ENCODE measurements at regions not wholly inside any gene's neighbourhood (a gene's known extent, or its start where the extent isn't known, plus 50 kb on each side); places are given as distances from the start of the nearest gene placed in this dataset.

GRCh38 chr6:82573254-82573972 lies 209.8 kb downstream of the TPBG start:
- no peak for TF ChIP-seq REST (IDR thresholded peaks at IDR 0.05; ENCODE audit: low read depth, low read length)
- no peak for TF ChIP-seq RFX5 (IDR thresholded peaks at IDR 0.05; ENCODE audit: low read length)
- TF ChIP-seq CTCF (IDR thresholded peaks at IDR 0.05): no peak
- no peak; the same call in none of the 2 replicates for TF ChIP-seq PBX3 (IDR thresholded peaks at IDR 0.05)
- TF ChIP-seq ELF1 (IDR thresholded peaks at IDR 0.05): no peak
- no peak for TF ChIP-seq MAX (IDR thresholded peaks at IDR 0.05; ENCODE audit: low read depth)
- TF ChIP-seq NRF1 (IDR thresholded peaks at IDR 0.05; ENCODE audit: low read depth, low read length): no peak
- TF ChIP-seq EP300 (IDR thresholded peaks at IDR 0.05; ENCODE audit: borderline replicate concordance in 1 of 2, low read depth in 1 of 2, low read length in 1 of 2): peak; percentile 64 to 69; a peak in 3 of 4 replicates
- TF ChIP-seq RAD21 (IDR thresholded peaks at IDR 0.05; ENCODE audit: low read length): no peak

Measured in SK-N-SH (cell line).